ENCODE measurements at regions not wholly inside any gene's neighbourhood (a gene's known extent, or its start where the extent isn't known, plus 50 kb on each side); places are given as distances from the start of the nearest gene placed in this dataset.

DNA sequence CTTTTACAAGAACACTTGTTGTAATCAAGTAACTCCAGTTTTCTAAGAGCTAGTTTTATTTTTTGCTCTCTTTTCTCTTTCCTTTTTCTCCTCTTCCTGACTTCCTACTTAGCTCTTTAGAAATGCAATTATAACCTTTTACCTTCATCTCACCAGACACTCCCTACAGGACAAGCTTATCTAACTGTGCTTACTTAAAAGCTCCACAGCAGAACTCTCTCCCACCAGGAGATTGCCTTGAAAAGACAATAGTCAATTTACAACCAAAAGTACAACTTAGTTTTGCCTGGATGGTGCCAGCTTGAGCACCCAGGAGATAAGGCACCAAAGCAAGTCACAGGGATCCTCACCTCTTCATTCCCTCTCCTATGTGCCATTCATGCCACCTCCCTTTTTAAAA is 573.8 kb upstream of the LMCD1 start:
- no peak overlapping the region for H3K9ac ChIP-seq
- TF ChIP-seq, protein P1, sequence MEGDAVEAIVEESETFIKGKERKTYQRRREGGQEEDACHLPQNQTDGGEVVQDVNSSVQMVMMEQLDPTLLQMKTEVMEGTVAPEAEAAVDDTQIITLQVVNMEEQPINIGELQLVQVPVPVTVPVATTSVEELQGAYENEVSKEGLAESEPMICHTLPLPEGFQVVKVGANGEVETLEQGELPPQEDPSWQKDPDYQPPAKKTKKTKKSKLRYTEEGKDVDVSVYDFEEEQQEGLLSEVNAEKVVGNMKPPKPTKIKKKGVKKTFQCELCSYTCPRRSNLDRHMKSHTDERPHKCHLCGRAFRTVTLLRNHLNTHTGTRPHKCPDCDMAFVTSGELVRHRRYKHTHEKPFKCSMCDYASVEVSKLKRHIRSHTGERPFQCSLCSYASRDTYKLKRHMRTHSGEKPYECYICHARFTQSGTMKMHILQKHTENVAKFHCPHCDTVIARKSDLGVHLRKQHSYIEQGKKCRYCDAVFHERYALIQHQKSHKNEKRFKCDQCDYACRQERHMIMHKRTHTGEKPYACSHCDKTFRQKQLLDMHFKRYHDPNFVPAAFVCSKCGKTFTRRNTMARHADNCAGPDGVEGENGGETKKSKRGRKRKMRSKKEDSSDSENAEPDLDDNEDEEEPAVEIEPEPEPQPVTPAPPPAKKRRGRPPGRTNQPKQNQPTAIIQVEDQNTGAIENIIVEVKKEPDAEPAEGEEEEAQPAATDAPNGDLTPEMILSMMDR (IDR thresholded peaks at IDR 0.05): no peak
- H3K4me1 ChIP-seq: no peaks in the 10 kb centered on the region
- no peak overlapping the region for H3K27ac ChIP-seq
- no peaks in the 10 kb centered on the region for H3K79me2 ChIP-seq
- H3K4me2 ChIP-seq (ENCODE audit: low read length): no peak overlapping the region
- no peaks in the 10 kb centered on the region for H3K9me3 ChIP-seq (ENCODE audit: control insufficient read depth, low read length)
- H2AFZ ChIP-seq: no peak overlapping the region
- no peaks in the 10 kb centered on the region for H3K27me3 ChIP-seq (ENCODE audit: control insufficient read depth, insufficient read depth, low read length)
- H3K36me3 ChIP-seq (ENCODE audit: control insufficient read depth, insufficient read depth, low read length): no peaks in the 10 kb centered on the region
- H3K4me3 ChIP-seq (ENCODE audit: low read depth, low read length): no peak overlapping the region

DNA sequence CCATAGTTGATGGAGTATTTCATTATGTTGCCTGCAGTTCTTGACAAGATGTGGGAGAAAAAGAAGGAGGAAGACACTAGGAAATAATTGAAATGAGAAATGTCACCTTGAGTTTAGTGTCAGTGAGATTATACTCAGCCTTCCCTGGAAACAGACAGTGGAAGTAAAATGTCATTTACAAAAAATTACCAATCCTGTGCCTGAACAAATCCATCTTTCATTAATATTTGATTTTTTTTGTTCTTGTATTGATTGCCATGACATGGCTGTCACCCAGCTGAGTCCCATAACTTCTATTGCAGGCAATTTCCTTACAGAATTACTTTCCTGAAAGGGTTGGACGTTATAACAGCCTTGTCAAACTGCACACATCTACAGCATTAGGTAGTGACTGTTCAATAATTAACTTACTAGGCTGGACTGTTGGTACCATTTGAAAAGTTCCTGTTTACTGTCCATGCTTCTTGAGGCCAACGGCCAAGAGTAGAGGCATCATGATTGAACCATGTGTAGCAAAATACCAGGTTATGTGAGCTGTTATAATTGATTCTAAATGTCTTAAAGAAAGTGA is 572.2 kb upstream of the LMCD1 start:
- no peaks in the 10 kb centered on the region for H3K27me3 ChIP-seq (ENCODE audit: control insufficient read depth, insufficient read depth, low read length)
- TF ChIP-seq, protein P1 (IDR thresholded peaks at IDR 0.05): no peak
- H3K36me3 ChIP-seq (ENCODE audit: control insufficient read depth, insufficient read depth, low read length): no peaks in the 10 kb centered on the region
- no peak overlapping the region for H3K9ac ChIP-seq
- H3K4me1 ChIP-seq: no peaks in the 10 kb centered on the region
- H3K79me2 ChIP-seq: no peaks in the 10 kb centered on the region
- H3K4me3 ChIP-seq (ENCODE audit: low read depth, low read length): no peak overlapping the region
- H3K4me2 ChIP-seq (ENCODE audit: low read length): no peak overlapping the region
- no peak overlapping the region for H2AFZ ChIP-seq
- H3K9me3 ChIP-seq (ENCODE audit: control insufficient read depth, low read length): no peaks in the 10 kb centered on the region
- no peak overlapping the region for H3K27ac ChIP-seq

DNA sequence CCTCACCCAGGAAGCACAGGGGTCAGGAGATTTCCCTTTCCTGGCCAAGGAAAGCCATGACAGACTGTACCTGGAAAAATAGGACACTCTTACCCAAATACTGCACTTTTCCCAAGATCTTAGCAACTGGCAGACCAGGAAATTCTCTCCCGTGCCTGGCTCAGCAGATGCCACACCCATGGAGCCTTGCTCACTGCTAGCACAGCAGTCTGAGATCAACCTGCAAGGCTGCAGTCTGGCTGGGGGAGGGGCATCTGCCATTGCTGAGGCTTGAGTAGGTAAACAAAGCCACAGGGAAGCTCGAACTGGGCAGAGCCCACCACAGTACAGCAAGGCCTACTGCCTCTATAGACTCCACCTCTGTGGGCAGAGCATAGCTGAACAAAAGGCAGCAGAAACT is 567.3 kb upstream of the LMCD1 start:
- no peak overlapping the region for H3K9ac ChIP-seq

DNA sequence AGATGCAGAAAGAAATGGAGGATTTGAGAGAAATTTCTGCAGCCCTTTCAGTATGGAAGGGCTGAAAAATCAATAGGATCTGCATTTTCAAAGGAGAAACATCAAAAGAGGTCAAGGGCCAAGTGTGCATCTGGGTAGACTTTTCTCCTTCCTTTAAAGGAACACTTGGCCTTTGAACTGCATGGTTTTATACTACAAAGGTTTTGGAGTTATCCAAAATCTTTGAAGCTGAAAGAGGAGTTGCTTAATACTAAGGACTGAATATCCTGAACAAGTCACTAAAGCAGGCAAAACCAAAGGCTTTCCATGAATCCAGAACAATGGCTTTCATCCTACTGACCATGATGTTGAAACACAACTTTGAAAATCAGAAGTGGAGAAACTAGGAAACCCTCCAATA is 553.7 kb upstream of the LMCD1 start:
- Histone ChIP-seq H3K79me2 (no peaks in the 10 kb centered on the region), H2AFZ (no peak overlapping the region), H3K9ac (no peak overlapping the region), H3K4me2 (ENCODE audit: low read length) (no peak overlapping the region), H3K4me3 (ENCODE audit: low read depth, low read length) (no peak overlapping the region), H3K27me3 (ENCODE audit: control insufficient read depth, insufficient read depth, low read length) (no peaks in the 10 kb centered on the region), H3K9me3 (ENCODE audit: control insufficient read depth, low read length) (no peaks in the 10 kb centered on the region), H3K4me1 (no peaks in the 10 kb centered on the region), H3K27ac (no peak overlapping the region), H3K36me3 (ENCODE audit: control insufficient read depth, insufficient read depth, low read length) (no peaks in the 10 kb centered on the region)
- TF ChIP-seq, protein P1 (IDR thresholded peaks at IDR 0.05): no peak

More for the DNA sequence above, 567.3 kb upstream of the LMCD1 start:
- H3K4me3 ChIP-seq (ENCODE audit: low read depth, low read length): no peak overlapping the region
- no peaks in the 10 kb centered on the region for H3K9me3 ChIP-seq (ENCODE audit: control insufficient read depth, low read length)
- no peaks in the 10 kb centered on the region for H3K36me3 ChIP-seq (ENCODE audit: control insufficient read depth, insufficient read depth, low read length)
- H2AFZ ChIP-seq: no peak overlapping the region
- no peaks in the 10 kb centered on the region for H3K79me2 ChIP-seq
- H3K27ac ChIP-seq: no peak overlapping the region
- H3K4me2 ChIP-seq (ENCODE audit: low read length): no peak overlapping the region
- no peaks in the 10 kb centered on the region for H3K4me1 ChIP-seq
- TF ChIP-seq, protein P1 (IDR thresholded peaks at IDR 0.05): no peak
- H3K27me3 ChIP-seq (ENCODE audit: control insufficient read depth, insufficient read depth, low read length): no peaks in the 10 kb centered on the region

DNA sequence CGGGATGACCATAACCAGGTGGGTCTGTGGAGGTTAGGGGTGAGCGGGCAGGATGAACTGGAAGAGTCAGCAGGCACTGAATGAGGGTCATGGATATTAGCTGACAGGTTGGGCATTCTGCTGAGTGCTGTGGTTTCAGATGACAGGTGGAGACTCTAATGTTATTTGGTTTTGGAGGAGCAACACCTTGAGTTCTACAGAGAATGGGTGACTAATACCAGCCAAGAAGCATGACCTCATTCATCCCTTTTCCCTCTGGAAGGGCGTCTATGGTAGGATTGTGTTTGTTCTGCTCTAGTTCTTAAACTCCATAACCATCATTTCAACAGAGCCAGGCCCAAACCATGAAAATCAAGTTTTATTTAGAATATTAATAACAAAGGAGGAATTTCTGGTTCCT is 550.7 kb upstream of the LMCD1 start:
- H3K27ac ChIP-seq: no peak overlapping the region
- no peak overlapping the region for H3K4me2 ChIP-seq (ENCODE audit: low read length)
- no peaks in the 10 kb centered on the region for H3K4me1 ChIP-seq
- H3K79me2 ChIP-seq: no peaks in the 10 kb centered on the region
- H3K27me3 ChIP-seq (ENCODE audit: control insufficient read depth, insufficient read depth, low read length): no peaks in the 10 kb centered on the region
- H3K4me3 ChIP-seq (ENCODE audit: low read depth, low read length): no peak overlapping the region
- no peaks in the 10 kb centered on the region for H3K36me3 ChIP-seq (ENCODE audit: control insufficient read depth, insufficient read depth, low read length)
- no peaks in the 10 kb centered on the region for H3K9me3 ChIP-seq (ENCODE audit: control insufficient read depth, low read length)
- no peak overlapping the region for H2AFZ ChIP-seq
- TF ChIP-seq, protein P1 (IDR thresholded peaks at IDR 0.05): no peak
- no peak overlapping the region for H3K9ac ChIP-seq
